H1 (cell line): ENCODE measurements at regions not wholly inside any gene's neighbourhood (a gene's known extent, or its start where the extent isn't known, plus 50 kb on each side); places are given as distances from the start of the nearest gene placed in this dataset.

ENCODE experiments used
- CTCF ChIA-PET: fragments of 300-600 bp; sonication (Branson Sonifier 250); formaldehyde crosslinking; loops from one replicate; lab custom pipeline; 2021; ENCODE audit not compliant: partially characterized antibody; lab: Charles Lee
- POLR2A ChIA-PET: fragments of 300-600 bp; sonication (Branson Sonifier 250); formaldehyde crosslinking; loops from one replicate; lab custom pipeline; 2021; ENCODE audit warnings: inconsistent platforms; ENCODE audit not compliant: partially characterized antibody; lab: Charles Lee
- DNase-seq, 2 experiments: peaks; one replicate each; pipeline versions ENCODE4 v3.0.0 to v3.0.0-alpha.2; 2010 to 2022; ENCODE audit warnings: low spot score in 2 of 2, low read depth in 1 of 2, mixed read lengths in 1 of 2
- FAIRE-seq: peaks from 2 replicates; lab custom pipeline; 2011; peaks lifted over from hg19 to GRCh38; lab: Jason Lieb, UNC
- H2AFZ ChIP-seq: 2 replicates; pipeline ENCODE4 v1.8.1; 2012; ENCODE audit warnings: low read length, inconsistent platforms
- H2AK5ac ChIP-seq: 2 replicates; pipeline ENCODE4 v1.6.1; 2013; ENCODE audit warnings: low read depth, low read length
- H2BK120ac ChIP-seq: replicated peaks from 2 replicates; pipeline ENCODE3; 2013; ENCODE audit warnings: low read depth, low read length, inconsistent platforms
- H2BK12ac ChIP-seq: 2 replicates; pipeline ENCODE4 v1.6.1; 2013; ENCODE audit warnings: low read depth, low read length
- H2BK15ac ChIP-seq: 2 replicates; pipeline ENCODE4 v1.6.1; 2013; ENCODE audit warnings: low read length
- H2BK20ac ChIP-seq: 2 replicates; pipeline ENCODE4 v1.6.1; 2013; ENCODE audit warnings: low read length
- H2BK5ac ChIP-seq: 2 replicates; pipeline ENCODE4 v1.6.1; 2013; ENCODE audit warnings: low read depth, low read length
- H3K14ac ChIP-seq: 2 replicates; pipeline ENCODE4 v1.6.1; 2013; ENCODE audit warnings: inconsistent platforms; ENCODE audit not compliant: insufficient read length
- H3K18ac ChIP-seq: 2 replicates; pipeline ENCODE4 v1.6.1; 2013; ENCODE audit warnings: low read length; ENCODE audit errors: extremely low read depth
- H3K23ac ChIP-seq: 2 replicates; pipeline ENCODE4 v1.6.1; 2013; ENCODE audit warnings: inconsistent platforms; ENCODE audit not compliant: insufficient read length
- H3K23me2 ChIP-seq: 2 replicates; pipeline ENCODE4 v1.6.1; 2013; ENCODE audit warnings: low read depth, low read length
- H3K27ac ChIP-seq: 2 replicates; pipeline ENCODE4 v1.6.1; 2011; ENCODE audit warnings: low read depth, low read length, inconsistent platforms
- H3K27me3 ChIP-seq, 4 experiments: replicated peaks in 1 of 4; 1 replicate in 1 of 4; 2 replicates in 3 of 4; pipeline versions ENCODE4 v1.6.1 to v1.8.1; 2011 to 2013; ENCODE audit warnings: low read length in 3 of 4, mild to moderate bottlenecking in 3 of 4, inconsistent platforms in 2 of 4, mixed read lengths in 2 of 4, moderate library complexity in 1 of 4; ENCODE audit not compliant: control insufficient read depth in 3 of 4, insufficient read depth in 3 of 4; ENCODE audit errors: extremely low read depth in 1 of 4
- H3K36me3 ChIP-seq, 4 experiments: 2 replicates each; pipeline versions ENCODE4 v1.6.1 to v1.8.1; 2011 to 2013; ENCODE audit warnings: mild to moderate bottlenecking in 4 of 4, low read length in 3 of 4, moderate library complexity in 2 of 4, control low read depth in 1 of 4, inconsistent platforms in 1 of 4; ENCODE audit not compliant: insufficient read depth in 4 of 4, control insufficient read depth in 2 of 4
- H3K4ac ChIP-seq: replicated peaks from 2 replicates; pipeline ENCODE3; 2013; ENCODE audit warnings: low read length, low read depth, mixed read lengths, inconsistent platforms; ENCODE audit not compliant: insufficient read length
- H3K4me1 ChIP-seq, 4 experiments: replicated peaks in 1 of 4; 1 replicate in 1 of 4; 2 replicates in 3 of 4; pipeline versions ENCODE4 v1.6.1 to v1.8.1; 2011 to 2013; ENCODE audit warnings: low read length in 3 of 4, inconsistent platforms in 2 of 4, mixed read lengths in 1 of 4; ENCODE audit not compliant: insufficient read depth in 4 of 4, control insufficient read depth in 3 of 4
- H3K4me2 ChIP-seq, 2 experiments: 2 replicates each; pipeline versions ENCODE4 v1.6.1 to v1.8.1; 2011 to 2013; ENCODE audit warnings: low read depth in 2 of 2, low read length in 2 of 2, control low read depth in 1 of 2, inconsistent platforms in 1 of 2, mild to moderate bottlenecking in 1 of 2; ENCODE audit not compliant: insufficient read depth in 1 of 2
- H3K4me3 ChIP-seq, 4 experiments: fragments of 200-600, 300-600 bp in 1 of 4; sonication (generic), shearing (Covaris generic), sonication (Bioruptor Twin) in 1 of 4; 2 replicates each; pipeline versions ENCODE4 v1.5.1 to v1.8.1; 2011 to 2016; ENCODE audit warnings: low read length in 4 of 4, low read depth in 3 of 4, control low read depth in 2 of 4, inconsistent platforms in 2 of 4, mild to moderate bottlenecking in 2 of 4, mixed read lengths in 1 of 4, moderate library complexity in 1 of 4; ENCODE audit not compliant: insufficient read depth in 2 of 4; ENCODE audit errors: extremely low read depth in 1 of 4
- H3K56ac ChIP-seq: replicated peaks from 2 replicates; pipeline ENCODE3; 2013; ENCODE audit warnings: low read depth, mild to moderate bottlenecking, mixed read lengths, low read length, inconsistent platforms; ENCODE audit not compliant: insufficient read length
- H3K79me1 ChIP-seq: 2 replicates; pipeline ENCODE4 v1.6.1; 2013; ENCODE audit warnings: low read depth, low read length, control low read depth
- H3K79me2 ChIP-seq, 2 experiments: 2 replicates each; pipeline versions ENCODE4 v1.6.1 to v1.8.1; 2012 to 2013; ENCODE audit warnings: low read length in 2 of 2, mild to moderate bottlenecking in 2 of 2, inconsistent platforms in 1 of 2; ENCODE audit not compliant: insufficient read depth in 2 of 2, control insufficient read depth in 1 of 2
- H3K9ac ChIP-seq, 4 experiments: replicated peaks in 1 of 4; 1 replicate in 1 of 4; 2 replicates in 3 of 4; pipeline versions ENCODE4 v1.6.1 to v1.8.1; 2011 to 2013; ENCODE audit warnings: low read depth in 3 of 4, low read length in 3 of 4, control low read depth in 2 of 4, mild to moderate bottlenecking in 2 of 4, moderate library complexity in 2 of 4, inconsistent platforms in 1 of 4; ENCODE audit errors: extremely low read depth in 1 of 4
- H3K9me3 ChIP-seq, 2 experiments: 2 replicates each; pipeline versions ENCODE4 v1.6.1 to v1.8.1; 2012 to 2013; ENCODE audit warnings: mild to moderate bottlenecking in 2 of 2, moderate library complexity in 2 of 2, control low read depth in 1 of 2, inconsistent platforms in 1 of 2, low read depth in 1 of 2, low read length in 1 of 2, mixed read lengths in 1 of 2; ENCODE audit not compliant: insufficient read depth in 2 of 2
- H4K20me1 ChIP-seq, 2 experiments: replicated peaks in 1 of 2; 2 replicates each; pipeline versions ENCODE3 to v1.8.1; 2011 to 2013; ENCODE audit warnings: inconsistent platforms in 2 of 2, low read length in 2 of 2, mild to moderate bottlenecking in 1 of 2; ENCODE audit not compliant: insufficient read depth in 2 of 2, control insufficient read depth in 1 of 2
- H4K5ac ChIP-seq: 2 replicates; pipeline ENCODE4 v1.6.1; 2013; ENCODE audit warnings: low read length, low read depth, mixed read lengths, inconsistent platforms; ENCODE audit not compliant: insufficient read length
- H4K8ac ChIP-seq: 2 replicates; pipeline ENCODE4 v1.8.0; 2013; ENCODE audit warnings: mild to moderate bottlenecking, moderate library complexity, low read length, inconsistent platforms; ENCODE audit not compliant: insufficient read depth; ENCODE audit errors: extremely low read depth
- H4K91ac ChIP-seq: replicated peaks from 2 replicates; pipeline ENCODE3; 2013; ENCODE audit warnings: low read length, mixed read lengths, inconsistent platforms; ENCODE audit not compliant: insufficient read length
- CREB1 ChIP-seq: IDR thresholded peaks from 2 replicates; pipeline ENCODE4 v1.6.1; 2012; ENCODE audit warnings: inconsistent platforms
- E2F6 ChIP-seq: IDR thresholded peaks from 2 replicates; pipeline ENCODE4 v1.6.1; 2012; ENCODE audit warnings: inconsistent platforms
- POLR2A ChIP-seq, 2 experiments: IDR thresholded peaks; 1 replicate in 1 of 2; 2 replicates in 1 of 2; pipeline ENCODE4 v1.6.1; 2011; ENCODE audit warnings: low read depth in 2 of 2, low read length in 2 of 2, mild to moderate bottlenecking in 2 of 2; ENCODE audit errors: control extremely low read depth in 1 of 2
- POLR2AphosphoS5 ChIP-seq: IDR thresholded peaks from 2 replicates; pipeline ENCODE4 v1.6.1; 2011; ENCODE audit warnings: low read depth, low read length
- POU5F1 ChIP-seq: IDR thresholded peaks from 2 replicates; pipeline ENCODE4 v1.6.1; 2011; ENCODE audit warnings: low read depth, mild to moderate bottlenecking, low read length, moderate library complexity
- SUZ12 ChIP-seq: fragments of 200-600 bp; sonication (generic); IDR thresholded peaks from 2 replicates; pipeline ENCODE4 v1.6.1; 2012; ENCODE audit warnings: mild to moderate bottlenecking, inconsistent platforms, low read length, moderate library complexity, mixed read lengths
- TEAD4 ChIP-seq: IDR thresholded peaks from 2 replicates; pipeline ENCODE4 v1.6.1; 2012; ENCODE audit warnings: low read depth, low read length, inconsistent platforms, mixed read lengths
- YY1 ChIP-seq: IDR thresholded peaks from 2 replicates; pipeline ENCODE4 v1.6.1; 2011; ENCODE audit warnings: low read depth, mild to moderate bottlenecking, low read length
- WGBS, 2 experiments: shearing (Covaris generic) in 1 of 2; methylation state at CpG; one replicate each; pipeline versions ENCODE4 v1.1.6 to v1.1.7; 2013 to 2015; ENCODE audit warnings: low lambda C conversion rate in 2 of 2, mixed read lengths in 2 of 2, inconsistent platforms in 1 of 2, low coverage in 1 of 2, missing lambda C conversion rate in 1 of 2; ENCODE audit not compliant: insufficient replicate concordance in 2 of 2, insufficient coverage in 1 of 2, insufficient read length in 1 of 2; ENCODE audit errors: extremely low coverage in 1 of 2, missing lambda C conversion rate in 1 of 2; 5-methylcytosine and 5-hydroxymethylcytosine counted together

- Histone ChIP-seq H3K79me1 (no peaks in the 10 kb centered on the region), H3K4me1 (no peaks in the 10 kb centered on the region), H3K9ac (no peak overlapping the region), H3K27me3 (no peaks in the 10 kb centered on the region), H4K5ac (no peak overlapping the region), H3K56ac (no peak overlapping the region), H2AFZ (no peak overlapping the region), H2BK120ac (no peak overlapping the region), H3K4ac (no peak overlapping the region), H4K91ac (no peak overlapping the region), H3K23me2 (no peaks in the 10 kb centered on the region), H2BK5ac (no peak overlapping the region), H3K4me3 (no peak overlapping the region), H3K27ac (no peak overlapping the region), H2BK12ac (no peak overlapping the region), H3K4me2 (no peak overlapping the region), H2AK5ac (no peak overlapping the region), H3K79me2 (no peaks in the 10 kb centered on the region), H4K8ac (no peak overlapping the region; the same call in 1 of the 2 replicates), H3K18ac (no peak overlapping the region), H3K9me3 (peaks cover 0 to 3% of the 10 kb centered on the region in 2 experiments; a peak in 1 of 4 replicates), H3K36me3 (no peaks in the 10 kb centered on the region), H3K14ac (no peak overlapping the region), H2BK20ac (no peak overlapping the region), H2BK15ac (no peak overlapping the region), H3K23ac (no peak overlapping the region), H4K20me1 (no peaks in the 10 kb centered on the region)
- ChIA-PET POLR2A (no interaction called here), CTCF (interaction anchor here (0.9 to 2.2 kb wide), 5 partner anchors 11 to 262 kb away, joined by 3 to 6 read pairs (median 5); no protein-coding TSS in a partner anchor)
- no peak for TF ChIP-seq POLR2A (IDR thresholded peaks at IDR 0.05; ENCODE audit: control extremely low read depth in 1 of 2, low read depth in 2 of 2, low read length in 2 of 2)
- TF ChIP-seq TEAD4 = no peak
- TF ChIP-seq E2F6 = no peak
- TF ChIP-seq POU5F1 = no peak
- TF ChIP-seq POLR2AphosphoS5 = no peak
- TF ChIP-seq CREB1 = no peak
- TF ChIP-seq YY1 = no peak
- no peak for TF ChIP-seq SUZ12
- DNase-seq = no peak
- no peak for FAIRE-seq
- WGBS, 2 experiments = 89% methylated on average over 3 of the region's 3 CpGs; no CpG with 5 or more reads in 1 of the 2 experiments
These were observed 86.0 kb upstream of the FER start for GRCh38 chr5:108661590-108662219.
